ENCODE measurements at regions not wholly inside any gene's neighbourhood (a gene's known extent, or its start where the extent isn't known, plus 50 kb on each side); places are given as distances from the start of the nearest gene placed in this dataset.
A peak's percentile ranks its signal among the peaks of the same experiment; 100 is the strongest.

DNA sequence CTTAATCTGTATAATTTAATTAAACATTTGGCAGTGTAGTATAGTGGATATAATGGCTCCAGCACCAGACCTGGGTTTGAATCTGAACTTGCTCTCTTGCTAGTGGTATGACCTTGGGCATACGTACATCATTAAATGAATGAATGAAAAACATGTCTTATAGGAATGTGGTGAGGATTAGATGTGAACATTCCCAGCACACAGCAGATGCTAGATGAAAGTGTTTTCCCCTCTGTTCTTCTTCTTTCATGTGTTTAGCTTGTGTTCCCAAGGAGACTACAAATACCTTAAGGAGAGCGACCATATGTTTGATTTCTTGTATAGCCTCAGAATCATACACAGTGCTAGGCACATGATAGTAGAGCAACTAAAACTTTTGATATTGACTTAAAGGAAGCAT is 56.5 kb downstream of the CT47B1 start:
- no peak for DNase-seq

- DNase-seq: no peak
Measured at GRCh38 chrX:120813982-120814381, 61.7 kb downstream of the CT47B1 start.

DNA sequence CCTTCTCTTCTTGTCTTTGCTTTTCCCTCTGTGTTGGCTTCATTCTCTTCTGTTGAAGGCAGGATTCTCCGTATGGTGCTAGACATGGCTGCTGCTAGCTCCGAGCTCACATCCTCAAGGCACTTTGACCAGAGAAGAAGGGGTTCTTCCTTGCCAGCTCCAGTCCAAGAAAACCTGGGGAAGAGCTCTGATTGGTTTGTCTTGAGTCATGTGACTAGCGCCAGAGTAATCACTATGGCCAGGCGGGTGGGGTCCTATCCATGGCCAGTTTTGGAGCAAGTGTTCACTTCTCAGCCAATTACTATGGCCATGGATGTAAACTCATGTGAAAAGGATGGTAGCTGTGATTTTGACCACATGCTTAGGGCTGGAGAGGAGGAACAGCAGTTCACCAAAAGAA is 74.2 kb downstream of the CT47B1 start:
- DNase-seq: no peak

DNA sequence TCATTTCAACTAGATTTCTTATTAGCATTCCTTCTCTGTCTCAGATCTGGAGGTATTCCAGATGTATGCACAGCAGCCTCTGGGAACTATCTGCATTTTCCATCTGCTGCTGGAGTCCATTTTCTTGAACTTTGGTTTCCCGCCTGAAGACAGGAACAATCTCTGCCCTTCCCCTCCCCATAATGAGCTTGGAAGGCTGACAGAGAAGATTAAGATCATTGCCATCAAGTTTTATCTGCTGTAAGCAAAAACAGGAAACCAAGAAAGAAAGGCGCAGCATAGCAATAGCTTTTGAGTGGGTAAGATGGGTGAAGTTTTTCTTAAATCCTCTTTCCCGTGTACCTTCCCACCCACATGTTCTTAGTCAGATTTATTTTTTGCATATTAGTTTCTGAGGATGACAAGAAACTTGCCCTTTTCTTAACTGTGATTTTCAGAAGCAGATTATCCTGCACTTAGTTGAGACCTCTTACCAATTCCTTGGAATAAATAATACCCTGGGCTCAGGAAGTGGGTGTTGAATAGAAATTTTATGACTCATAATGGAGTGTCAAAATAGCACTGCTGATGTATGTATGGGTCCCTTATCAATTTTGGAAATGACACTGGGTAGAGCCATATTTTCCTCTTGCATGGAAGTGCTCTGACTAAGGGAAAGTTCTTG is 78.3 kb downstream of the CT47B1 start:
- peak; percentile 48 for DNase-seq

- DNase-seq: peak; percentile 74
Measured at GRCh38 chrX:120795301-120795700, 80.4 kb downstream of the CT47B1 start.

- DNase-seq: peak; percentile 31
Measured at GRCh38 chrX:120794525-120794975, 81.1 kb downstream of the CT47B1 start.

DNA sequence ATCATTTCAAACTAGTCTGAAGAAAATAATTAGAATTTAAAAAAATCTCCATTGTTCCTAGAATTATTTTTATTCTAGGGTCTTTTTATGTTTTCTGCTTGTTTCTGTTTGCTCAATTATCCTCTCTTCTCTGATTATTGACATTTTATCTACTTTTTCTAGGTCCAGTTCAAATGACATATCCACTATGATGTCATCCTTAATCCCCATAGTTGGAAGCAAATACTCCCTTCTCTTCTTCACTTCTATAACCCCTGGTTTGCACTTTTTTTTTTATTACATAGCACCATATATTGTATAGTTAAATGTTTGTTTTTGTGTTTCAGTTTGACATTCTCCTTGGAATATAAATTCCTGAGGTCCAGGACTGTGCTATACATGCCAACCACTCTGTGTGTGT is 82.6 kb downstream of the CT47B1 start:
- DNase-seq: no peak

GRCh38 chrX:120791013-120791643 is 84.5 kb downstream of the CT47B1 start:
- DNase-seq: peak; percentile 68

- DNase-seq: no peak
Measured at GRCh38 chrX:120790552-120790951, 85.1 kb downstream of the CT47B1 start.

DNA sequence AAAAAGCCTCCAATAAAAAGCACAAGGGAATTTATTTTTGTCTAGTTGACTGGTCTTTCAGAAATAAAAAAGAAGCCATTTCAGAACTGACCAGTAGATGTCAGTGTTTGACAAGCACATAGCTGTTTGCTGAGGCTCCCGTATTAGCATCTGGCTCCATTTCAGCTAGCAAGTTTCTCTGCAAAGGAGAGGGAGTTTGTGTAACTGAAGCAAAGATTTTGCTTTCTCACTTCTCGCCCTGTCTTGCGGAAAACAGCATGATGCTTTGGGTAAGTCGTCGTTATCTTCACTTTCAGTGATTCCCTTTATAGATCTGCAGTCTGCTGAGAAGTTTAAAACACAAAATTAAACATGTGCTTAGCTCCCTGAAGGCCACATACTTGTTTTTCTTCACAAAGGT is 85.5 kb downstream of the CT47B1 start:
- peak; percentile 73 for DNase-seq

DNA sequence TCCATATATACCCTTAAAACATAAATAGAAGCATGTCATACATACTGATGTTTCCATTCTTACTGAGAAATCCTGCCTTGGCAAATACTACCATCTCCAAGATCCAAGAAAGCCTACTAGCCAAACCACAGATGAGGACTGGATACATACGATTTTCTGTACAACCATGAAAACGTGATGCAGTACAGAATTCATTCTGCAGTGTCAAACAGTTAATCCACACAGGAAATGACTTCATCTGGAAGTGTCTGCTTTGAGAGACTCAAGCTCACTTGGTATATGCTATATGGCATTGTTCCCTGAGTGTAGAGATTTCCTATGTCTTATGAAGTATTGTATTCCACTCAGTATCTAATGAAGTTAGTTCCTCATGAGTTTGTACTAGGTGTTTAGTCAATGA is 94.3 kb downstream of the CT47B1 start:
- DNase-seq: peak; percentile 76

DNA sequence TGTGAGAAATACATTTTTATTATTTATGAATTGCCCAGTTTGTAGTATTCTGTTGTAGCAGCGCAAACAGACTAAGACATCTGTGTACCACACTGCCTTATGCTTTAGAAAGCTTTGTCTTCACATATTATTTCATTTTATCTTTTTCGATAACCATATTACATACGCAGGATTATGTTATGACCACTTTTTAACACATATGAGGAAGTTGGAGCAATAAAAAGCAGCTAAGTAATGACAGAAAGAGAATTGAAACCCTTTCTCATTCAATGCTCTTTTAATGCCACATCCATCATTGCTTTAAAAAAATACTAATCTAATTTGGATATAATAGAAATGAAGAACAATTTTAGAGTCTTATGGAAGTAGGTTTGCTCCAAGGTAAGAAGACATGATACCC is 99.7 kb downstream of the CT47B1 start:
- no peak for DNase-seq

DNA sequence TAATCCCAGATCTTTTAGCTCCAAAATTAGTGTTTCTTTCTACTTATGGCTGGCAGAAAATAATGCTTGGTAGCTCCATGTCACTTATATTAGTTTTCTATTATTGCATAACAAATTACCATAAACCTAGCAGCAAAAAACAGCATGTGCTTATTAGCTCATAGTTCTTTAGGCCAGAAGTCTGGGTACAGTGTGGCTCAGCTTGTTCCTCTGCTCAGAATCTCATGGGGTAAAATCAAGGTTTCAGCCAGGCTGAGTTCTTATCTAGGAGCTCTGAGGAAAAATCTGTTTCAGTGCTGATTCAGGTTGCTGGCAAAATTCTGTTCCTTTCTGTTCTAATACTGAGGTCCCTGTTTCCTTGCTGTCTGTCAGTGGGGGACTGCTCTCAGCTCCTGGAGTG is 101.1 kb downstream of the CT47B1 start:
- DNase-seq: no peak

DNA sequence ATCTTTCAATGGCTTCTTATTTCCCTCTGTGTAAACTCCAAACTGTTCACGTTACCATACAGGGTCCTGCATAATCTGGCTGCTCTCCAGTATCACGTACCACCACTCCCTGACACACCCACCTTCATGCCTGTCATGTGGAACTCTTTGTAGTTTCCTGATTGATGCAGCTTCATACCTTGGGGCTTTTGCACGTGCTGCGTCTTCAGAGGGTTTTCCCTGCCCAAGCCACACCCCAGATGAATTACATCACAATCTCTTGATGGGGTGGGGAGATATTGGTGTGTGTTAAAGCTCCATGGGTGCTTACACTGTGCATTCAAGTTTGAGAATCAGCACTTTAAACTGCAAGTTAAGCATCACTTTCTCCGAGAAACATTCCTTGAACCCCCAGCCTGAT is 101.9 kb downstream of the CT47B1 start:
- DNase-seq: no peak

- peak; percentile 57 for DNase-seq
Measured at GRCh38 chrX:120769576-120770341, 105.9 kb downstream of the CT47B1 start.

- peak; percentile 51 for DNase-seq
Measured at GRCh38 chrX:120768681-120769080, 107.0 kb downstream of the CT47B1 start.

DNA sequence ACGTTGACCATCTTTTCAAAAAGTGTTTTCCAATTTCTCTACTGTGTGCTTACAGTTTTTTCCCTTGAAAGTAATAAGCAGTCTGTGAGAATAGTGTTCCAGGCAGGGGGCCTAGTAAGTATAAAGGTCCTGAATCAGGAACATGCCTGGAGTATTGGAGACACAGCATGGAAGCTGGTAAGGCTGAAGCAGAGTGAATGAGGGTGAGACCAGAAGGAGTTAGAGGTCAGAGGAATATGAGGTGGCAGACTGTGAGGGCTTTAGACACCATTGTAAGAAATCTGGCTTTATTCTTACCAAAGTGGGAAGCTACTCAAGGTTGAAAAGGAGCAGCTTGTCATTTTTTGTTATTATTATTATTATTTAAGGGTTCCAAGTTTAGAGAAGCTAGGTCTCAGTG is 107.4 kb downstream of the CT47B1 start:
- DNase-seq: no peak

DNA sequence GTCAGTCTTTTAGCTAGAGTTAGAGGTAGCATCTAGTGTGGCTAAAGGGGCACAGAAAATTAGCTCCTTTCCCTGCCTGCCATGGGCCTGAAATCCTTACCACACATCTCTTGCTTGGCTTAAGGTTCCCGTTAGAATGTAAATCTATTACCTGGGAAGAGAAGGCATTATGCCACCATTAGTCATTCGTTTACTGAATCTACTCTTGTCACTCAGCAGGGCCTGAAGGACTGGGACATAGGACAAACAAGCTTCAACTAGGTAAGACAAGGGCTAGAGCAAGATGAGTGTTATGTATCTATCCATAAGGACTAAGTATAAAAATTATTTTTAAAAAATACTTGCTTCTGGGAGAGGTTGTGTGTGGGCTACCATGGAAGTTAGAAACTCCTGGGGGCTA is 112.4 kb downstream of the CT47B1 start:
- DNase-seq: no peak

GRCh38 chrX:120761810-120762209 is 113.9 kb downstream of the CT47B1 start:
- peak; percentile 71 for DNase-seq

- DNase-seq: no peak
Measured at GRCh38 chrX:120759685-120760084, 116.0 kb downstream of the CT47B1 start.

DNA sequence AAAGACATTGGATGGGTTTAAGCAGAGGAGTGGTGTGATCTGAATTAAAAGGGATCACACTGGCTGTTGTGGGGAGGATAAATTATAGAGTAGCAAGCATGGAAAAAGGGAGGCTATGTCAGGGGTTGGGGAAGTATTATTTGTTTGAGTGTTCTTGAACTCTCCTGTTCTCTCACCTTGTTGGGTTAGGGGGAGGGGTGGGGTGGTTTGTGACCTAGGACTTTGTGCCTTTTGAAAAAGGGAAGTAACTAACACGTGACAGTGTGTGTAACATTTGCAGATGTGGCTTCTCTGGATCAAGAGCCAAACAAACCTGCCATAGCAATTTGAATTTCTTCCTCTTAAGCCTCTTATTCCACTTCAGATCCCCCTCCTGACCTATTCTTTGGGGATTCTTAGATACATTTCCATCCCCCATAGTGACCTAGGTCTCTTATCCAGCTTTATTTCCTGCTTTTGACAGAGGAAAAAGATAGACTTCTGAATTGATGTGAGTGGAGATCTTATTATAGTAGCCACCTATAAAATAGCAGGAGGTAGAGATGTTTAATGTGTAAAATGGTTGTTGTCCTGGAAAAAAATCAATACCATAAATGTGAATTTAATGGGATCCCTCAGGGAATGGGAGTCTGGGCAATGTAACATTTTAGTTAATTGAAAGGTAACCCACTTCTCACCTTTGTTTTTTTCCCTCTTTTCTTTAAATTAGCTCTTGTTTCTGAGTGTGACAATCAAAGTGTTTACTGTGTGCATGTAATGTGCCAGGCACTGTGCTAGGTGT is 120.4 kb downstream of the CT47B1 start:
- no peak for DNase-seq

DNA sequence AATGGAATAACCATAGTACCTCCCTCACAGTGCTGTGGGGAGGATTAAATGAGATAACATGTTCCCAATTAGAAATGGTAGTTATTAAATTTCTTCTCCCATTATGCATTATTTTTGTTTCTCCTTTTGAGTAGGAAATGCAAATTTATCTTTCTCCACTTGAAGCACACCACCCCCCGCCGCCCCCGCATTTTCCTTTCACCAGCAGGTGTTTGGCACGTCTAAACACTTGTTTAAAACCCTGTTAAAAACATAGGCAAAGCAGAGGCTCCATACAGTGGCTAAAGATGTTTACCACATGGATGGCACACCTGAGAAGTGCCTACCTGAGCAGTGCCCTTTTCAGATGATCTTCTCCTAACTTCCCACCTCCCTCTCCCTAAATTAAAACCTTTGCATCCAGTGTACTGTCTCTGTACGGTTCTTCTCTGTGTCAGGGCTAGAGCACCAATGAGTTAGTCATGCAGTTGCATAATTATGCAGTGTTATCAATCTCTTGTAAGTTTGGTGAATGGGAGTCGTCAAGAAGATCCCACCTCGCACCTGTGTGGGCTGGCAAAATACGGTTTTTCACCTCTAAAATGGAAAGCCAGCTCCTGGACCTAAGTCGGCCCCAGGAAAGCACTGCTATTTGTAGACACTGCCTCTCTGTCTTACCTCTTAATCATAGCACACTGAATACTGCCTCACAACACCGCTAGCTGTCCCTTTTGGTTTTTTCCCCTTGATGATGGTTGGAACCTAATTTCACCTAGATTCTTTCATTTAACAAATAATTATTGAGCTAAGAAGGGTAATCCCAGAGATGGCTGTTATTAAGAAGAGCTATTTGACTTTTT is 122.0 kb downstream of the CT47B1 start:
- DNase-seq: no peak

Data from fibroblast of upper back skin (primary cell).